Astrocyte (in vitro differentiated cells and primary cell): ENCODE measurements at regions not wholly inside any gene's neighbourhood (a gene's known extent, or its start where the extent isn't known, plus 50 kb on each side); places are given as distances from the start of the nearest gene placed in this dataset.
"Not testable (repeated sequence)": the region's sequence is repeated elsewhere in the genome, so short reads cannot be mapped to it uniquely, and the experiment has no call there.

Experiments used
- CTCF ChIP-seq: IDR thresholded peaks from 2 replicates; pipeline ENCODE4 v1.5.1; 2011; ENCODE audit warnings: low read depth, mild to moderate bottlenecking, inconsistent platforms, low read length, moderate library complexity; ENCODE audit not compliant: insufficient read depth
- EZH2 ChIP-seq: IDR thresholded peaks from 2 replicates; pipeline ENCODE4 v1.6.1; 2012; ENCODE audit warnings: mild to moderate bottlenecking, low read length, inconsistent platforms; ENCODE audit not compliant: insufficient read depth

GRCh38 chr6:11452106-11452505 lies 85.4 kb upstream of the TMEM170B start:
- TF ChIP-seq CTCF, EZH2: not testable (repeated sequence)
